Femur (tissue), 1 donor: ENCODE measurements at regions not wholly inside any gene's neighbourhood (a gene's known extent, or its start where the extent isn't known, plus 50 kb on each side); places are given as distances from the start of the nearest gene placed in this dataset.
"Not testable (repeated sequence)": the region's sequence is repeated elsewhere in the genome, so short reads cannot be mapped to it uniquely, and the experiment has no call there.

ENCODE experiments used
- DNase-seq: peaks from one replicate; pipeline ENCODE4 v3.0.0-alpha.2; 2017

GRCh38 chr2:83006961-83007360, 1452.1 kb downstream of the SUCLG1 start:
- no peak for DNase-seq

GRCh38 chr2:83003555-83003954, 1455.5 kb downstream of the SUCLG1 start:
- DNase-seq = no peak

- no peak for DNase-seq
Measured at GRCh38 chr2:83002706-83003105, 1456.4 kb downstream of the SUCLG1 start.

- DNase-seq = no peak
Measured at GRCh38 chr2:82998781-82999180, 1460.3 kb downstream of the SUCLG1 start.

GRCh38 chr2:82996217-82996616, 1462.9 kb downstream of the SUCLG1 start:
- DNase-seq = no peak

- no peak for DNase-seq
Measured at GRCh38 chr2:82994151-82994550, 1464.9 kb downstream of the SUCLG1 start.

- no peak for DNase-seq
Measured at GRCh38 chr2:82993609-82994008, 1465.5 kb downstream of the SUCLG1 start.

- no peak for DNase-seq
Measured at GRCh38 chr2:82992968-82993367, 1466.1 kb downstream of the SUCLG1 start.

- DNase-seq = not testable (repeated sequence)
Measured at GRCh38 chr2:82987706-82988105, 1471.4 kb downstream of the SUCLG1 start.

- no peak for DNase-seq
Measured at GRCh38 chr2:82986899-82987298, 1472.2 kb downstream of the SUCLG1 start.

- DNase-seq = no peak
Measured at GRCh38 chr2:82985572-82986197, 1473.4 kb downstream of the SUCLG1 start.

GRCh38 chr2:82968358-82968757, 1490.7 kb downstream of the SUCLG1 start:
- no peak for DNase-seq

- no peak for DNase-seq
Measured at GRCh38 chr2:82964341-82964740, 1494.7 kb downstream of the SUCLG1 start.

- DNase-seq = no peak
Measured at GRCh38 chr2:82959727-82960126, 1499.4 kb downstream of the SUCLG1 start.

GRCh38 chr2:82954868-82955267, 1504.2 kb downstream of the SUCLG1 start:
- no peak for DNase-seq

- DNase-seq = no peak
Measured at GRCh38 chr2:82939211-82939610, 1519.9 kb downstream of the SUCLG1 start.

GRCh38 chr2:82938321-82938845, 1520.7 kb downstream of the SUCLG1 start:
- DNase-seq = not testable (repeated sequence)

- no peak for DNase-seq
Measured at GRCh38 chr2:82913566-82913965, 1545.5 kb downstream of the SUCLG1 start.

- DNase-seq = no peak
Measured at GRCh38 chr2:82896117-82896516, 1563.0 kb downstream of the SUCLG1 start.

GRCh38 chr2:82893190-82893589, 1565.9 kb downstream of the SUCLG1 start:
- no peak for DNase-seq

GRCh38 chr2:82879803-82880202, 1579.3 kb downstream of the SUCLG1 start:
- DNase-seq = no peak

GRCh38 chr2:82875858-82876257, 1583.2 kb downstream of the SUCLG1 start:
- no peak for DNase-seq

GRCh38 chr2:82857967-82858366, 1601.1 kb downstream of the SUCLG1 start:
- peak; percentile 37 for DNase-seq

GRCh38 chr2:82853299-82853698, 1605.8 kb downstream of the SUCLG1 start:
- no peak for DNase-seq

- DNase-seq = no peak
Measured at GRCh38 chr2:82852787-82853186, 1606.3 kb downstream of the SUCLG1 start.
